GM18519 (cell line): ENCODE measurements at regions not wholly inside any gene's neighbourhood (a gene's known extent, or its start where the extent isn't known, plus 50 kb on each side); places are given as distances from the start of the nearest gene placed in this dataset.
"Not testable (repeated sequence)": the region's sequence is repeated elsewhere in the genome, so short reads cannot be mapped to it uniquely, and the experiment has no call there.

ENCODE experiments used
- ATAC-seq: cut with Tn5 transposase; IDR thresholded peaks from one replicate; pipeline ENCODE4 v1.9.1; 2021; ENCODE audit warnings: mild to moderate bottlenecking, moderate library complexity; ENCODE audit not compliant: unreplicated experiment, low FRiP score

DNA sequence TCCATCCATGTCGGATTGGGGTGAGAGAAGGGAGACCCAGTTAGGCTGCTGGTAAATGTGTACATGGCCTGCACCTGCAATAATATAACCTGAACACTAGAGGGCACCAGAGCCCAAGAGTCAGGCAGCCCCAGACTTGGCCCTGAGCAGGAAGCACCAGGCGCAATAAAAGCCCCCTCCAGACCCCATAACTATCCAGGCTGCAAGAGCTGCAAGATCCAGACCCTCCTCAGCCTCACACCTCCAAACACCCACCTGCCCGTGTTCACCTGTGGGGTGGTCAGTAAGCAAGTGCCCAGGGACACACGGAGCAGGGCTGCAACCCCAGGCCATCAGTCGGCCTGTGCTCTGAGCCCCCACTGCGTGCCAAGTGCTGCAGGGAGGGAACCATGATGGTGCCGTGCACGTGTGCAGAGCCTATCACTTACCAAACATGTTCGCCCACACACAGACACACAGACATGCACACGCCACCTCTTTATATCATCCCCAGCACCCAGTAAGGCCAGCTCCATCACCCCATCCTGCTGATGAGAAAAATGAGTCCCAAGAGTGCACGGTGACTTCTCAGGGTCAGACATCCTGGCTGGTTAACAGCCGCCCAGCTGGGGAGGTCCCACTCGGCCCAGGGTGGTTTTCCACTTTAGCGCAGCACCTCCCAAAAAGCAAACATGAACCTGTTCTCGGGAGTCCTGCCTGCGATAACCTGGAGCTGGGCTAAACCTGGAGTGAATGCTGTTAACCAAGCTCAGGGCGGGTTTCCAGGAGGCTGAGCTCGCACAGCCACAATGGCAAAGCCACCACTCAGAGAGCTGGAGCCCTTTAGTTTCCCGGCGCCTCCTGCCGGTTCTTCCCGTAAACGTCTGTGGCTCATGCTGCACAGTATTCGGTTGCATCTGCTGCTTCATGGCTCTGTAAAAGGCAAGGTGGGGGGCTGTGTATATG is 439.8 kb downstream of the SOX9 start:
- ATAC-seq = no peak

DNA sequence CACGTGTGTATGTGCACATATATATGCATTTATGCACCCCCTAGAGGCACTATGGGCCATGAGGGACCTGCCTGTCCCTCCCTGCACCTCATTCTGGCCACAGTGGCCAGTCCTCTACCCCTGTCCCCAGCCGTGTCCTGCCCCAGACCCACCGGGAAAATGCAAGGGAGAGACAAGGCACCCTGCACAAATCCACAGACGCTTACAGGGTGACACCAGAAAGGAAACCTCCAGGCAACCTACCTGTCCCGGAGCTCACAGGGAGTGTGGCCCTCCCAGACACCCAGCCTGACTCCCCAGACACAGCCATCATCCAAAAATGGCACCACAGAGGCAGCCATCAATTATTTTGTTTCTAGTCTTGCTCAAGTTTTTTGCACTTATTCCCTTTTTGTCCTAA is 440.4 kb downstream of the SOX9 start:
- no peak for ATAC-seq

DNA sequence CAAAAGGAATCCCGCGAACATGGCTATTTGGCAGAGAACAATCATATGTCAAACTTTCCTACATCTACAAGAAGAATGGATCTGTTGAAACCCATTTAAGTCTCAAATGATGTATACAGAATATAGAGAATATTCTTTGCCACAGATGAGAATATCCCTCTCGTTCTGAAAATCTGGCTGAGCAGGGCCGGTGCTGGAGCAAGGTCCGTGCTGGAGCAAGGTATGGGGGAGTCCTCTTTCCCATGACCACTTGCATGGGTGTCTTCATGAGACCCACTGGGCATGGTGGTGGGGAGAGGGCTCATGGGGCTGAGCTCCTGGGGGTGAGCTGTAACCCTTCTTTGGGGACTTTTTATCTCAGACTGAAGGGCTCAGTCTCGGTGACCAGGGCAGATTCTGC is 440.9 kb downstream of the SOX9 start:
- no peak for ATAC-seq

DNA sequence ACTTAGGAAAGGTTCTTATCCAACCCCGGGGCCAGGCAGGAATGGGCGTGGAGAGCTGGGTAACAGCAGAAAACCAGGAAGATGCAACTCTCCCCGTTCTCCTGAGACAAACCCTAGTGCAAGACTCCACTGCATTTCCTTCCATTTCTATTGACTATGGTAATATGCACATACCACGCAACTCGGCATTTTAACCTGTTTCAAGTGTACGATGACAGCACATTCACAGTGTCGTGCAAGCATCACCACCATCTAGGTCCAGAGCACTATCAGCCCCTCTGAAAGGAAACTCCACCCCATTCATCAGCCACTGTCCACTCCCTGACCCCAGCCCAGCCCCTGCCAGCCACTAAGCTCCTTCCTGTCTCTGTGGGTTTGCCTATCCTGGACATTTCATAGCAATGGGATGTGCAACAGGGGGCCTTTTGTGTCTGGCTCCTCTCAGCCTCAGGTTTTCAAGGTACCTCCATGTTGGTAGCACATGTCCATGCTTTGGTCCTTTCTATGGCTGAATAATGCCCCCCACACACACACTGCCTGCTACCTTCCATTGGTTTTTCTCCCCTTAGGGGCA is 441.9 kb downstream of the SOX9 start:
- ATAC-seq = no peak

DNA sequence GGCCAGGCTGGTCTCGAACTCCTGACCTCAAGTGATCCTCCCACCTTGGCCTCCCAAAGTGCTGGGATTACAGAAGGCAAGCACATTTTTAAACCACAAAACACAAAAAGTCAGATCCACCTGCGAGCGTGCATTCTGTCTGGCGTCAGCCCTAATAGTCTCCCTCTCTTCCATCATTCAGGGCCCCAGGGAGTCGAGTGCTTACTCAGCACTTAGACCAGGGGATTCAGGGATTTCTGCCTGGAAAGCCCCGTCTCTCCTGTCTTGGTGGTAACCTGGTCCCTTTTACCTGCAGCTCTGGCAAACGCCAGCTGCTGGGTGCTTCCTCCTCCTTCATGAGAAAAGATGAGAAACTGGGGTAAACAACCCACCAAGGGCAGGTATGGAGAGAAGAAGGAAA is 443.1 kb downstream of the SOX9 start:
- ATAC-seq = no peak

DNA sequence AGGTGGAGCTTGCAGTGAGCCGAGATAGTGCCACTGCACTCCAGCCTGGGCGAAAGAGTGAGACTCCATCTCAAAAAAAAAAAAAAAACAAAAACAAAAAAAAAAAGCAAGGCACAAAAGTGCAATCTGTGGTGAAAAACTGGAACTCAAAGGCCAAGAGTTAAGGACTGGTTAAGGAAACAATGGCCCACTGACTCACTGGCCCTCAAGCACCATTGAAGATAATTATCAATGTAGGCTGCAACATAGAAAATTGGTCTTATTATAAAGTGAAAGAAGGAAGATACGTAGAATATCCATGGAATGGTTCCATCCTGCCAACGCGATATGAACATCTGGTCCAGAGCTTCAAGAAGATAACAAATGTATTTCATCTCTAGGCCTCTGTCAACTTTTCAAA is 444.2 kb downstream of the SOX9 start:
- no peak for ATAC-seq

DNA sequence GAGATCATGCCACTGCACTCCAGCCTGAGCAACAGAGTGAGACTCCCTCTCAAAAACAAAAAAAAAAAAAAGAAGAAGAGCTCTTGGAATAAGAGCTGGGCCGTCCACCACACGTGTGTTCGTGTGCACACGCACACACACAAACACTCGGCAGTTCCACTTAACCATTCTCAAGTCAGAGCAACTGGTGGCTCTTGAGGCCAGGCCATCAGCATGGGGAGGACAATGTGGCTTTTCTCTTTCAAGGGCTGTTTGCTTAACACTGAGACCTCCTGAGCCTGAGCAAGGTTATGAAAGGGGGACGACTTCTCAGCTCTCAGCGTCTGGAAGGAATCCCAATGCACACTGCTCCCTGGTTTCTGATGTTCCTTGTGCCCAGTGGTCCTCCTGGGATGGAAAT is 444.9 kb downstream of the SOX9 start:
- no peak for ATAC-seq

DNA sequence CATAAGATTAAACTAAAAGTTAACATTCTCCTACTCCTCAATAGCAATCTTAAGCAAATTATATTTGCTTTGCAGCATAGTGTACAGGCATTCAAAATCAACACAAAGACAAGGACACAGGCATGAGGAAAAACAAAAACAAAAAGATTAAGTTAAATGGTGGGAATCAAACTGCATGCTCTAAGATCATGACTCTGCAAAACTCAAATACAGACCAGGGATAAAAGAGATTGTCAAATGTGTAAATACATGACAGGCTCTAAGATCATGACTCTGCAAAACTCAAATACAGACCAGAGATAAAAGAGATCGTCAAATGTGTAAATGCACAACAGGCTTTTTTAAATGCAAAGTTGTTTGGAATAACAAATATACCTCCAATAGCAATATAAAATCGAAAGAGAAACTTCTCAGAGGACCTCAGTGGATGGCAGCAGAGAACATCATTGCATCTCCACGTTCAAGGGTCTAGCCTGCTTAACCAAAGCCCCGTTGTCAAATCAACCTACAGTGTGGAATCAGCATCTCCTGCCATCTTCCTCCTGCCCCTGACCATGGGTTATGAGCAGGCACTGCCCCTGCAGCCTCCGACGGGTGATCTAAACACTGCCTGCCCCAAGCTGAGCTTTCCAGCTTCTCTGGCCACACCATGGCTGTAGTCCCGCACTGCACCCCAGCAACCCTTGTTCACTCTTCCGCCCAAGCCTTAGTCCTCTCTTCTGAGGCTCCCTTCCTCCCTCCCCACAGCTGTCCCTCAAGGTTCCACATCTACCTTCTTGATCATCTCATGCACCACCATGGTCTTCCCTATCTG is 446.1 kb downstream of the SOX9 start:
- no peak for ATAC-seq

DNA sequence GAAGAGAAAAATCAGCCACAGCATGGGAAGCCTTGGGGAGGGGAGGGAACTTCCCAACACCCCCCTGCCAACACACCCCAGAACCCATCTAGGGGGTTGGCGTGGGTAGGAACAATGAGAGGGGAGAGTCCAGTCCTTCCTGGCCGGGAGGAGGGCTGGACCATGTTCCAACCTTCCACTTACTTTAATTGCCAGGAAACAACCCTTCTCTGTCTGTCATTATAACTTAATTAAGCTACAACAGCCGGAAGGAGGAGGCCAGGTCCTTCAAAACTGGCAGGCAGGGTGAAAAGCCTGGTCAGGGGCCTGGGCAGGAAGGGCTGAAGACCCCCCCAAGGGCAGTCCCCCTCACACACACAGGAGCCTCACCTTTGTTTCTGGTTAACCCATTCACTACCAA is 447.0 kb downstream of the SOX9 start:
- no peak for ATAC-seq

DNA sequence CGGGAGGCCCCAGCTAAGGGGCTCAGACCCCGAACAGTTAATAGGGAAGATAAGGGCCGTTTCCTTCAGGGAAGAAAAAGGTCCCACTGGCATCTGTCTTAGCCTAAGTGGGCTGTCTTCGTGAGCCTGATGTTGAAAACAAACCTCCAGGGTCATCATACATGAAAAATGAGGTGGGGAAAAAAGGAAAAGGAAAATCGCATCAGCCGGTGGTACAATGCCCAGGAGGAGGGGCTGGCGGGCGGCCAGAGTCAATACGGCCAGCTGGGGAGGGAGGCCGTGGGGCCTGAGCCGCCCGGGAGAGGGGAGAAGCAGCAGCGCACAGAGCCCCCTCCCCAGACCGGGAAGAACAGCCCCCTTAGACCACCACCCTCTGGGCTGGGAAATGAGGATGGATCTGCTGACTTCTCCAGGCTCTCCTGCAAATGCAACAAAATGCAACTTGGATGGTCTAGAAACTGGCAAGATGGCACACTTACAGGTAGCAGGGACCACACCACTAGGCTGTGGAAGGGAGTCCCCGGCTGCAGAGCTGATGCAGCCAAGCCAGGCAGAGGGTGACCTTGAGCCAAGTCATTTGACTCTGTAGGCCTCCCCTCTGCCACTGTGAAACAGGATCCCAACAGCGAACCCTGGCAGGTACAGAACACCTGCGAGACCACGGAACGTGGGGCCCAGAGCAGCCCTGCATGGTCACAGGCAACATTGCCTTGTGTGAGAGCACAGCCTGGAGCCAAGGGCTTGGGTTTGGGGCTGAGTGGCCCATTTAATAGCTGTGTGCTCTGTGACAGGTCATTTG is 448.5 kb downstream of the SOX9 start:
- no peak for ATAC-seq

DNA sequence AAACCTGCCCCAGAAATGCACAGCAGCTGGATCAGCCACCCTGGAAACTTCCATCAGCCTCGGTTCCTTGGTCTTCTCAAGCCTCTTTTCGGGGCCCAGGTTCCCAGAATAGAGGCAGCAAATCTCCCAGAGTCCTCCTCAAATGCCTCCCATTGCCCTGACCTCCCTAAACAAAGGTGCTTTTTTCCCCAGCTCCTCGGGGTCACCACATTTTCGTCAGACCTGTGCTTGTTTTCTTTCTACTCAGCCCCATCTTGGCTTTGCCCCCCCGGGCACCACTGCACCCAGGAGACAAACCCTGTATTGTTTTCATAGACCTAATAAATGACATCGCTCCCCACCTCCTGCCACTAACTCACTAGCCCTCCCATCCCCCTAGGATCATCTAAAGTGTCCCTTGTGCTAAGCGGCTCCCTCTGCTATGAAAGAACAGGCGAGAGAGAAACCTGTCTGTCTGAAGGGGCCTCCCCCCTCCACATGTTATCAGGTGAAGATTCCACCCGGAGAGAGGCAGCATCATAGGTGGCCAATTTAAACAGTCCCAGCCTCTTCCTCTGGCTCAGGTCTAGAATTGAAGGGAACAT is 451.1 kb downstream of the SOX9 start:
- no peak for ATAC-seq

DNA sequence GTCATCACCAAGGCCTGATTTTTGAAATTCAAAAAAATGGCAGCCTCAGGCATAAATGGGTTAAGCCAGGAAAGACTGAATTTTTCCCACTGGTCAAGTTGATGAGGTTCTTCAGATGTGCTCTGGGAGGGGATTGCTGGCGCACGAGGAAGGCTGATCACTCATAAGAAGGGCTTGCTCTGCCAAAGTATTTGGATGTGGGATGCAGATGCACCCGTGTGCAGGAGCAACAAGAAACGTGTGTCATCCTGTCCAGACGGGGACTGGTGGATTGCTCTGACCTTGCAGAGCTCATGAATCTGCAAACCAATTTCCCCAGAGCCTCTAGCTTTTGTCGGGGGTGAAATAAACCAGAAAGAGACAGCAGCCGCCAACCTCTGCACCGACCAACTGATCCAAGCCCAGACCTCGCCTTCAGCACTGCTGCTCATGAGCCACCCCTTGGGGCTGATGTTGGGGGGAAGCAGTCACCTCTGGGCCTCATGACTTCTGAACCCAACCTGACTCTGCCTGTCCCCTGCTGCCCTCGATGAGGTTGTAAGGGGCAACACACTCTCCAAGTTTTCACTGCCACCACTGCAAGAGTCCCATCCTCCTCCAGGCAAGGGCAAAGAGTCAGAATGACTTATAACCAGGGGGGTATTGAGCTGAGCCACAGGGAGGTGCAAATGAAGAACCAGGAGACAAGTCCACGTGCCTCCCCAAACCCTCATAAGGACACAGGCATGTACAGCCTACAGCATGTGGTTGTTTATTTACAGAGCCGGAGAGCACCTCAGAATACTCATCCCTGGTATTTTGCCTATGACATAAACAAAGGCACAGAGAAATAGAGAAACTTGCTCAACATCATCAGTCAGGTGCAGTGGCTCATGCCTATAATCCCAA is 452.0 kb downstream of the SOX9 start:
- no peak for ATAC-seq

DNA sequence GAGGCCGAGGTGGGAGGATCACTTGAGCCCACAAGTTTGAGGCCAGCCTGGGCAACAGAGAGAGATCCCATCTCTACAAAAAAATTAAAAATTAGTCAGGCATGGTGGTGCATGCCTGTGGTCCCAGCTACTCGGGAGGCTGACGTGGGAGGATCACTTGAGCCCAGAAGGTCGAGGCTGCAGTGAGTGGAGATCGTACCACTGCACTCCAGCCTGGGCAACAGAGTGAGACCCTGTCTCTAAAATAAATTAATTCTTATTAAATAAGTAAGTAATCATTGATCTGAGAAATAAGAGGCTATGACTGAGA is 452.6 kb downstream of the SOX9 start:
- ATAC-seq = not testable (repeated sequence)

DNA sequence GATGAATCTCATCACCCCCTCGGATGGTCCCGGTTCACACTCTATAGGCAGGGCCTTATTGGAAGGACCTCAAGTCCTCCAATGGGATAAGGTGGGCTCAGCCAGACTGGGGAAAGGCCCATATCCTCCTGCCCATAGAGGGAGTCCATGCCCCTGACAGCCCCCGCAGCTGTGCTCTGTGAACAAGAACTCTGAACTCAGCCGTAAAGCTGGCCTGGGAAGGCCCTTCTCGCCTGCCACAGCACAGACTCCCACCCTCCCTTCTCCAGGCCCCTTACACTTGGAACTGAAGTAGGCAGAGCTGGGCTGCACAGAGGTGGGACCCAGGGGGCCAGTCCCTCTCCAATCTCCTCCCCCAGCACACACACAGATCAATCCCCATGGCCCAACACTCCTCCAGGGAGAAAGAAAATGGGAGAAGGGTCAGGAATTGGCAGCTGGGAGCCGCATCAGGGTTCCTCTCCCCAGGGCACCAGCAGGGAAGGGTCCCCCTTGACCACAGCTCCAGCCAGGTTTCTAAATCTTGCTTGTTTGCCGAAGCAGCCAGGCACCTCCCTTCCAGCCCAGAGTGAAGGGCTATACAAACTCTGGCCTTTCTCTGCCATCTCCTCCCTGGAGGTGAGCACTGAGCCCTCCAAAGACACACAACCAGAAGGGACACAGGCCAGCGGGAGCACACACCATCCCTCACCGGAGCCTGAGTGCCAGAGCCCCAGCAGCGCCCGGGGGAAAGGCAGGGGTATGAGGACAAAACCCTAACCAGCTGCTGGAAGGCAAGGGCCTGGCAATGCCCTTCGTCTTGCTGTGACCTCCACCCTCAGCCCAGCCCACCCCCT is 454.1 kb downstream of the SOX9 start:
- ATAC-seq = no peak

DNA sequence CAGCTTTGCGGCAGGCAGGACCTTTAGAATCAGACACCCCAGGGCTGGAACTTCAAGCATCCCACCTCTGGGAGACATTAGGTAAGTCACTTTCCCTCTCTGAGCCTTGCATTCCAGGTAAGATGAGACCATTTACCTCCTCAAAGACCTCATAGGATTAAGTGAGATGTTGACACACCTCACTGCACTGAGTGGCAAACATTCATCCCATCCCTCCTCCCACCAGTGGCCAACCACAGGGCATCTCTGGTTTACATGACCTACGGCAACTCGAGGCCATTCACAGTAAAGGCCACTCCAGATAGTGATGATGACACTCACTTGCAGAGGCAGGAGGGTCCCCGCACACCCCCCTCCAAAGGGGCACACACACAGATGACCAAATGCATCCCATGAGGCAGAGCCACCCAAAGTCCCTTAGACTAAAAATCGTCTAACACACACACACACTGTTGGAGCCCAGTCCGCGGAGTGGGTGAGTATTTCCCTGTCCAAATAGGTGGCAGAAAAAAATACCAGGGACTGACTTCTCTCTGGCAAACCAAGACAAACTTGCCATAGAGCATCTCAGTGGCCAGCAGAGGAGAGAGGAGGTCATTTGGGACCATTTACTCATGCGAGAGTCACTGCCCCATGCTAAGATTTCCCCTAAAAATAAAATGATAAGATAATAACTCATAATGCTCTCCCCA is 454.9 kb downstream of the SOX9 start:
- ATAC-seq = no peak

DNA sequence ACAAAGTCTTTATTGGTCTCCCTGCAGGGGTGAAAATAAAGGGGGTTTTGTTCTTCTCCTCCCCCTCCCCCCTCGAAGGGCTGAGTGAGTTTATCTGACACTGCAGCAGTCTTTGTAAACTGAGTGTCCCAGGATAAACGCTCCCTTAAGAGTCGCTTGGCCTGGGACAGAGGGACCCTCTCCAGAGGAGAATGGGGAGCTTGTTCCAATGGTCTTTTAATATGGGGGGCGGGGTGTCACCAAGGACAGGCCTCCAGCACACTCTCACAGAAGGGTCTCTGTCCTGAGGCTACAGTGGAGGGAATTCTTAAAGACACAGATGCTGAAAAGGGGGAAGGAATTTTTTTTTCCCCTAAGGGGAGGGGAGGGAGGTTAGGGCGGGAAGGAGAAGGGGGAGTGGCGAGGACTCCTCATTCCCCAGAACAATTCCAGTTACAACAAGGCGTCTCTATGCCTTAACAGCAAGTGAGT is 455.5 kb downstream of the SOX9 start:
- ATAC-seq = no peak

DNA sequence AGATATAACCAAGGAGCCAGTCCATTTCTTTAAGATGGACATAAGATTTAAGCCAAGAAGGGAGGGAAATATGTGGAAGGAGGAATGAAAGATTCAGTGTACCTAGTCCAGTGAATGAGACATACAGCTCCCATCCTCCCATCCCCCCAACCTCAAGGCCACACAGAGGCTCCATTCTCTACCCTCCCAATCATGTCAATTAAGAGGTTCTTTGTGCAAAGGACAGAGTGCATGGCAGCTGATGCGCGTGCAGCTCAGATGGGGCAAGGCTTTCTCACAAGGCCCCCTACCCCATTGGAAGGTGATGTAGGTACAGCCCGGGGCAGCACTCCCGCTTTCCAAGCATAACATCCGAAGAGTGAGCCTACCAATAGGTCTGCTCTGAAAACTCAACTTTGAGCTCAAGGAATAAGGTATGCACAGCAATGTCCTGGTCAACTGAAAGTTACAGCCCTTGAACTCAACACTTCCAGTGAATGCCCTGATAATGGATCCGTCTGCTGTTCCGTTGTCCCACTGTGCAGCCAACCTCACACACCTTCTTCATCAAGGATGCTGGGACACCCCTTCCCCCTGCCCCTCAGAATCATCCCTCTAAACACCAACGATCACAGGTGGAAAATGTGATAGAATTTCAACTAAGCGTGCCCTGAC is 458.1 kb downstream of the SOX9 start:
- ATAC-seq = no peak
